Liver (tissue), 8 donors: ENCODE measurements at regions not wholly inside any gene's neighbourhood (a gene's known extent, or its start where the extent isn't known, plus 50 kb on each side); places are given as distances from the start of the nearest gene placed in this dataset.
"Not testable (repeated sequence)": the region's sequence is repeated elsewhere in the genome, so short reads cannot be mapped to it uniquely, and the experiment has no call there.

Experiments used
- DNase-seq: peaks from one replicate; pipeline ENCODE4 v3.0.0-alpha.2; 2017; ENCODE audit warnings: low spot score
- H3K27ac ChIP-seq, 2 donors: one replicate each; pipeline ENCODE4 v1.7.0; 2013; ENCODE audit warnings: inconsistent platforms in 2 of 2, low read length in 2 of 2, control low read depth in 1 of 2, low read depth in 1 of 2, mild to moderate bottlenecking in 1 of 2
- H3K27me3 ChIP-seq, 4 donors: one replicate each; pipeline versions ENCODE4 v1.6.1 to v1.7.0; 2013; ENCODE audit warnings: low read length in 3 of 4, inconsistent platforms in 1 of 4, mild to moderate bottlenecking in 1 of 4, moderate library complexity in 1 of 4; ENCODE audit not compliant: control insufficient read depth in 4 of 4, insufficient read depth in 4 of 4
- H3K36me3 ChIP-seq, 4 donors: one replicate each; pipeline versions ENCODE4 v1.6.1 to v1.7.0; 2013; ENCODE audit warnings: low read length in 3 of 4, mild to moderate bottlenecking in 3 of 4, low read depth in 1 of 4, moderate library complexity in 1 of 4; ENCODE audit not compliant: control insufficient read depth in 4 of 4, insufficient read depth in 3 of 4
- H3K4me1 ChIP-seq, 4 donors: one replicate each; pipeline versions ENCODE4 v1.6.1 to v1.7.0; 2013; ENCODE audit warnings: low read length in 3 of 4, mild to moderate bottlenecking in 3 of 4, moderate library complexity in 1 of 4; ENCODE audit not compliant: control insufficient read depth in 4 of 4, insufficient read depth in 4 of 4
- H3K4me3 ChIP-seq, 3 donors: one replicate each; pipeline versions ENCODE4 v1.6.1 to v1.7.0; 2013; ENCODE audit warnings: low read length in 3 of 3, control low read depth in 1 of 3, low read depth in 1 of 3, mild to moderate bottlenecking in 1 of 3
- H3K9ac ChIP-seq, 2 donors: one replicate each; pipeline ENCODE4 v1.7.0; 2013; ENCODE audit warnings: low read length in 2 of 2, mild to moderate bottlenecking in 2 of 2, moderate library complexity in 2 of 2, control low read depth in 1 of 2, low read depth in 1 of 2
- H3K9me3 ChIP-seq, 4 donors: one replicate each; pipeline versions ENCODE4 v1.6.1 to v1.7.0; 2013; ENCODE audit warnings: low read length in 3 of 4; ENCODE audit not compliant: control insufficient read depth in 4 of 4
- CTCF ChIP-seq: fragments of 150-350 bp; IDR thresholded peaks from 2 replicates; pipeline ENCODE4 v1.5.1; 2017; ENCODE audit warnings: improper control_type of control experiment, low read depth, low read length; ENCODE audit not compliant: missing input control
- EGR1 ChIP-seq, 2 donors: IDR thresholded peaks; 2 replicates each; pipeline ENCODE4 v1.6.1; 2016 to 2018; ENCODE audit warnings: antibody characterized with exemption in 2 of 2, low read depth in 2 of 2
- FOXA1 ChIP-seq: IDR thresholded peaks from 2 replicates; pipeline ENCODE4 v1.6.1; 2016; ENCODE audit warnings: antibody characterized with exemption
- FOXA2 ChIP-seq: IDR thresholded peaks from 2 replicates; pipeline ENCODE4 v1.6.1; 2016; ENCODE audit warnings: antibody characterized with exemption
- NR2F2 ChIP-seq: IDR thresholded peaks from 2 replicates; pipeline ENCODE4 v1.6.1; 2016; ENCODE audit warnings: antibody characterized with exemption
- RAD21 ChIP-seq, 2 donors: IDR thresholded peaks; 2 replicates each; pipeline ENCODE4 v1.6.1; 2016; ENCODE audit warnings: antibody characterized with exemption in 2 of 2, mild to moderate bottlenecking in 2 of 2
- RXRA ChIP-seq, 2 donors: IDR thresholded peaks; 2 replicates each; pipeline ENCODE4 v1.6.1; 2017 to 2018; ENCODE audit warnings: antibody characterized with exemption in 2 of 2, mild to moderate bottlenecking in 1 of 2
- ZBTB33 ChIP-seq: IDR thresholded peaks from 2 replicates; pipeline ENCODE4 v1.6.1; 2016; ENCODE audit warnings: antibody characterized with exemption
- WGBS: extraction: QIAGEN DNeasy Blood & Tissue Kit; methylation state at CpG from one replicate; pipeline ENCODE4 v1.1.7; 2013; 5-methylcytosine and 5-hydroxymethylcytosine counted together
- donor health status: healthy.
- donor health status: healthy.
- donor health status: healthy.
- donor health status: healthy.
- donor health status: healthy.

- Histone ChIP-seq H3K36me3 (no peaks in the 10 kb centered on the region), H3K4me1 (no peaks in the 10 kb centered on the region), H3K27ac (no peak overlapping the region), H3K9me3 (no peaks in the 10 kb centered on the region), H3K4me3 (no peak overlapping the region), H3K9ac (no peak overlapping the region), H3K27me3 (no peaks in the 10 kb centered on the region)
- WGBS = 93% methylated on average over 4 of the region's 4 CpGs
- no peak for DNase-seq
- no peak for TF ChIP-seq FOXA2
- no peak for TF ChIP-seq FOXA1
These were observed 268.9 kb downstream of the TEX29 start for GRCh38 chr13:111589321-111589720.

GRCh38 chr13:111589992-111590391, 269.6 kb downstream of the TEX29 start:
- Histone ChIP-seq H3K4me3 (no peak overlapping the region), H3K4me1 (no peaks in the 10 kb centered on the region), H3K9ac (no peak overlapping the region), H3K27ac (no peak overlapping the region), H3K36me3 (no peaks in the 10 kb centered on the region), H3K27me3 (no peaks in the 10 kb centered on the region), H3K9me3 (no peaks in the 10 kb centered on the region)
- no peak for TF ChIP-seq CTCF
- no peak for DNase-seq
- 91% methylated on average over 7 of the region's 7 CpGs for WGBS

- no peaks in the 10 kb centered on the region for H3K27me3 ChIP-seq
- no peaks in the 10 kb centered on the region for H3K4me1 ChIP-seq
- no peak overlapping the region for H3K27ac ChIP-seq
- 87% methylated on average over 14 of the region's 14 CpGs for WGBS
- H3K9ac ChIP-seq = no peak overlapping the region
- TF ChIP-seq RXRA (IDR thresholded peaks at IDR 0.05) (no peak), NR2F2 (no peak), ZBTB33 (no peak), FOXA1 (no peak), RAD21 (IDR thresholded peaks at IDR 0.05) (no peak), CTCF (no peak), EGR1 (IDR thresholded peaks at IDR 0.05; ENCODE audit: low read depth in 2 of 2) (no peak)
- no peaks in the 10 kb centered on the region for H3K36me3 ChIP-seq
- no peak for DNase-seq
- no peaks in the 10 kb centered on the region for H3K9me3 ChIP-seq
- no peak overlapping the region for H3K4me3 ChIP-seq
These were observed 270.4 kb downstream of the TEX29 start for GRCh38 chr13:111590796-111591195.

GRCh38 chr13:111593490-111593889, 273.0 kb downstream of the TEX29 start:
- H3K9ac ChIP-seq = not testable (repeated sequence)

More at GRCh38 chr13:111593490-111593889, 273.0 kb downstream of the TEX29 start:
- not testable (repeated sequence) for H3K4me1 ChIP-seq, H3K9me3 ChIP-seq, H3K36me3 ChIP-seq, H3K4me3 ChIP-seq, H3K27ac ChIP-seq, H3K27me3 ChIP-seq, DNase-seq
- WGBS = 79% methylated on average over 4 of the region's 4 CpGs
